Inferior parietal cortex (tissue), 1 donor: ENCODE measurements at regions not wholly inside any gene's neighbourhood (a gene's known extent, or its start where the extent isn't known, plus 50 kb on each side); places are given as distances from the start of the nearest gene placed in this dataset.

Experiments used
- DNase-seq: peaks from one replicate; pipeline ENCODE4 v3.0.0-alpha.2; 2016; ENCODE audit errors: extremely low spot score

DNA sequence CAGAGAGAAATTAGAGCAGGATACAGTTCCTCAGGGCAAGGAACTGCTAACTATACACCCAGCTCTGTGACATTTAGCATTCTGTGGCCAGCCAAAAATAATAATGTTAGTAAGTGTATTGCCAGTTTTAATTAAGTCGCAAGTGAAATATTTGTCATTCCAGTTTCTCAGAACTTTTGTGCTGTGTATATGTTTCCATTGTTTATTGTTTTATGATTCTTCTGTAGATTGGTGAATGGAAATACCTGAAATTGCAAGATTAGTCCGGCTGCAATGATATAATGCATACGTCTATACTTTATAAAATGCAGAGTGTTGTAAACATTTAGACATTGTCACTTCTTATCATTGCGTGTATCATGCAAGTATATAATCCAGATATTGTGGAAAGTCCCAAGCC is 351.3 kb upstream of the GRM7 start:
- DNase-seq = no peak

DNA sequence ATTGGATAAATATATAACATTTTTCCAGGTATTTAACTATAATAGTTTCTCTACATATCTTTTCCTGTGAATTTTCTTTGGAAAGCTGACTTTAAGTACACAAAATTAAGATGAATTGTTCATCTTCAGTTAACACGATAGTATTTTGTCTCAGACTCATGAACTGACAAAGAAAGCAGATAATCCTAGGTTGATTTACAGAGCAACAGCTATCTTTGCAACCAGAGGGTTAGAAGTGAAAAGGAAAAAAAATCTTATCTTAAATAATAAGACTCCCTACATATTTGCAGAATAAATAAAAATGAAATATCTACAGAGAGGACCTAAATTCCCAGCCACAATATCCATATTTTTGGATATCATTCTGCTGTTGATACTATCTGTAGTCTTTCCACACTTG is 350.2 kb upstream of the GRM7 start:
- DNase-seq = no peak

DNA sequence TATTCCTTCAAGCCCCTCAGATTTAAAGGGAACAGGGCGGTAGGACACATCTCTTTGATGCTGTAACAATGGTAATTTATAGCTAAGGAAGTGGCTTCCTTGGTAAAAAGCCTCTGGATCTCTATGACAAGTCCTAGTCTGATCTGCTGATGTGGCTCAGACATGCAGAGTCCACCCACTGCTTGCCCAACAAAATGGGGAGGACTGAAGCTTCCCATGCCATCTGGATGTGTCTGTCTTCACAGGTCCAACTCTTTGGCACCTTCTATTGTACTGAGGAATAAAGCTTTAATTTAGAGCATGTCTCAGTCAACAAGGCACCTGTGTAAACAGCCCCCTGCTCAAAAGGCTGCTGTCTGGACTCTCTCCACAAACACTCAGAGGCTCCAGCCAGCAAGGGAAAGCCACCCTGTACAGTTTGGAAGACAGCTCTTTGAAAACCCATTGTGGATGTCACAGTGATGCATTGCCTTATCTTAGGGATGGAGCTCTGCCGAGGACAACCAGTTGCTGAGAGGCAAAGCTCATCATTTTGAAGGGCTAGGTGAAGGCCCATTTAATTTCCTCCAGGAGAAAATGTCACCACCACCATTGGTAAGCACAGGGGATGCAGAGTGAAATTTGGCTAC is 348.6 kb upstream of the GRM7 start:
- no peak for DNase-seq

DNA sequence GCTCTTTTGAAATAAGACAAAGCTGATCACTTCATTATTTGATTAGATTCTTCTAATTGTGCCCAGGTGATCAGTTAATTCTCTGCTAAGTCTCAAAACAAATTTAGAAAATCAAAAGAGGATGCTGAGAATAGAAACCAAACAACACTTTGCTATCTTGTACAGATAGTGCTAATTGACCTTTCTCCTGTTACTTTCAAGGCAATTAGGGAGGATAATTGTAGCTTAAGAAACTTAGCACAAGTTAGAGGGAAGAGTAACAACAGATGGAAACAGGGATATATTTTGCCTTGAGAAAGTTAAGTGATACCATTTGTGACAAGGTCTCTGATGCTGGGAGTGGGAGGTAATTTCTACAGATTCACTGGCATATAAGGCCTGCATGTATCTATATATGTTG is 344.8 kb upstream of the GRM7 start:
- no peak for DNase-seq

DNA sequence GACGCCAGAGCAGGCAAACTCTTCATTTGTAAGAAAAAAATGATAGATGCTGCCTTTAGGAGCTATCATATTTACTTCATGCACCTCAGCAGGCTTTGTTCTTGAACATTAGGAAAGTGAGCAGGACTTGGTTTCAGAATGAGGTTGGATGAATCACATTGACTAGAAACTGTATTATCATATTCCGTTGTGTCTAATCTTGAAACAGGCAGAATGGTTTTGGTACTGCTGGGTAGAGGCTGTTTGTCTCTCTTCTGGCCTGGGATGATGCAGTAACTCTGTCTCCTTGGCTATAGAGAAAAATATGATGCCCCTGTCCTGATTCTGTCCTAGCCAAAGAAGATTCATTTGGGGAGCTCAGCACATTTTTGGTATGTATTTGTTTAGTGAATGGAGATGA is 344.2 kb upstream of the GRM7 start:
- no peak for DNase-seq

DNA sequence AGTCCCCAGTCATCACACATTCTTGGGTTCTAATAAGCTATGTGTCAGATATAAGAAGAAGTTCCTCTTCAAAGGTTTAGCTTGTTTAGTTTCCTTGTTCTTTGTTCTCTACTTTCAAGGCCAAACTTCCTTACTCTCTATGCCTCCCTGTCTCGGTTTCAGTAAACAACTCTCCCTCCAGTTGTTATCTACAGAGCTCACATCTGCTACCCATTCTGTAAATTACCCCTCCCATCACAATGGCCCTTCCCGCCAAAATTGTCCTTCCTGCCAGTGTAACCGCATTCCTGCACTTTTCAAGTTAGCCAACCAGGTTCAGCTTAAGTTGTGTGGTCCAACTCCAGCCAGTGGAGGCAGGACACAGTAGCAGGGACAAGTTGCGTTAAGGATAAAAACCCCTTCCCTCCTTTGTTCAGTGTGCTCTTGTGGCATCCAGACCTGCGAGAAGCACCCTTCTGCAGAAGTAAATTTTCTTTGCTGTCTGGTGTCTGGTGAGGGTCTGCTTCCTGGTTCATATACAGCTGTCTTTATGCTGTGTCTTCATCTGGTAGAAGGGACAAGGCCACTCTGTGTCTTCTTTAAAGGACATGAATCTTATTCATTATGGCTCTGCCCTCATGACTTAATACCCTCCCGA is 342.1 kb upstream of the GRM7 start:
- DNase-seq = peak; percentile 18

DNA sequence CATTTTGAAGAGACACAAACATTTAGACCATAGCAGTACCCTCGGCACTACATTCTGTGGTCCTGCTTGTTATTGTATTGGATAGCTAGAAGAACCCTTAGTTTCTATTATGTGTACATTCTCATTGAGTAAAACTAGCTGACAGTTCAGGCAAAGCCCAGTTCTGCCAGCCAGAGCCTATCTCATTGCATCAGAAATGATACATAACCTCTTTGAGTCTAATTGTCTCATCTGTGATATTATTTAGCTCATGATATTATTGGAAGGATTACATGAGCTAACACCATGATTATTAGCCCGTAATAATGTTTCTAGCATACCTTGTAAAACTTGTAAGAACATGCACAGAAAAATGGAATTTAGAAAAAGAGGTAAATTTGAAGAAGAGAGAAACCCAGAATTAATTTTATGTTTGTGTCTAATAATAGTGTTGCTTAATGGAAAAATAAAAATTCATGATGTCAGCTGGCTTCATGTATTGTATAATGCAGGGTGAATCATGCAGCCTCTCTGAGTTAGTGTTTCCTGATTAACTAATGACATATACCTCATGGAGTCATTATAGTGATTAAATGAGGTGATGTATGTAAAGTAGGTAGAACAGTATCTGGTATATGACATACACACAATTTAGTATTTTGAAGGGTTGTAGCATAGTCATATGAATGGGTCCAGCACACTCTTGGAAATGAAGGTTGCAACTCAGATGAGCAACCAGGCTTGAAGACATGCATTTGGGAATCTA is 339.4 kb upstream of the GRM7 start:
- no peak for DNase-seq

DNA sequence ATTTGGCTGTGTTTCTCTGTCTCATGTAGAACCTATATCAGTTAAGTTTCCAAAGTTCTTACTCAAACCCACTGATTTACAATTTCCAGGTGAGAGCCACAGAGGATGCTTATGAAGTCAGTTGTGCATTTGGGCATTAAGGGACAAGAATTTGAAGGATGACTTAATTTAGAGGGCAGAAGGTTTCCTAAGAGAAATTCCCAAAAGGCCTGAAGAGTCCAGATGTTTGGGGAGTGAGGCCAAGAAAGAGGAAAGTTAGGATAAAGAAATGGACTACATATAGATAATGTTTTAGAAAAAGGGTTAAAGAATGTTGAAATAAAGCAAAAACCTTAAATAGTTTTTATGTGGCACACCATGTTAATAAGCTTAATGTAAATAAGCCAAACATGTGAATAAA is 338.7 kb upstream of the GRM7 start:
- DNase-seq = no peak

DNA sequence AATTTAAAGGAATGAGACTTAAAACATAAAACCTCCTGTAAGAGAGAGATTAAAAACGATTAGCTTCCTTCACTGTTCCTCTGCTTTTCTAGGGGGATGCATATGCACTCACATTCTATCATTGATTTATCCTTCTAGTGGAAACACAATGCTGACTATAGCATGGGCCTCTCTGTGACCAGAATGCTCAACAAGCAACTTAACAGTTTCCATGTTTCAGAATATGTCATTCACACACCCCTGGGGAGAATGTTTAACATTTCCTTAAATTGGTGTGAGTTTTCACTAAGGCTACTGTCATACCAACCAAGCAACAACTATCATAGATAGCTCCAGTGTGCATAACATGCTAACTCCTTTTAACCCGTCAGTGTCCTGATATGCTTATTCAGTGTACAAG is 337.9 kb upstream of the GRM7 start:
- DNase-seq = no peak

DNA sequence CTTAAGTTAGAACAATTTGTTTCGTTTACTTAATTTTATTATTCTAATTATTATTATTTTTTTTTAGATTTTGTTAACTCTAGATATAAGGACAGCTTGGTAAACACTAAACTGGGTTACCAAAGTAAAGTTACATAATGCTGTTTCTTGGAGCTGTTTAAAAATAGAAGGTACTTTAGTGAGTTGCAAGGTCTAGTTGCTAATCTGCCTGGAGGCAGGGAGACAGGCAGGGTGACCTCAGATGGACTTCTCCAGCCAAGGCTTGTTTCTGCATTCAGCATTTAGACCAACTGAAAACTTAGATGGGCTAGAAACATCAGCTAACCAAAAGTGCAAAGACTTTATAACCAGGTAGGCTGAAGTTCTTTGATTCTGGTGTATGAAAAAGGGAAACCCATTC is 336.4 kb upstream of the GRM7 start:
- no peak for DNase-seq

DNA sequence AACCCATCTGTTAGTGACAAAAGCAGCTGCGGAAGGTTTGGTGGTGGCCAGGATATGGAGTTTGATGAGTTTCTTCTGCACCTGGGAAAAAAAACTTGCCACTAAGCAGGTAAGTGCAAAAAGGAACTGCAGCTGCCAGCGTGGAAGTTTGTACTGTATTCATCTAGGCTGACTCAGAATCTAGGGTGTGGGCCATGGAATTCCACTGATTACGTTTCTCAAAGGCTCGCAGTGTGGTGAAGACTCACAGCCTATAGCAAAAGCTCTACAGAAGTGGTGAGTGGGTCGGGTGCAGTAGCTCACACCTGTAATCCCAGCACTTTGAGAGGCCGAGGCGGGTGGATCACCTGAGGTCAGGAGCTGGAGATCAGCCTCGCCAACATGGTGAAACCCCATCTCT is 334.6 kb upstream of the GRM7 start:
- DNase-seq = no peak

DNA sequence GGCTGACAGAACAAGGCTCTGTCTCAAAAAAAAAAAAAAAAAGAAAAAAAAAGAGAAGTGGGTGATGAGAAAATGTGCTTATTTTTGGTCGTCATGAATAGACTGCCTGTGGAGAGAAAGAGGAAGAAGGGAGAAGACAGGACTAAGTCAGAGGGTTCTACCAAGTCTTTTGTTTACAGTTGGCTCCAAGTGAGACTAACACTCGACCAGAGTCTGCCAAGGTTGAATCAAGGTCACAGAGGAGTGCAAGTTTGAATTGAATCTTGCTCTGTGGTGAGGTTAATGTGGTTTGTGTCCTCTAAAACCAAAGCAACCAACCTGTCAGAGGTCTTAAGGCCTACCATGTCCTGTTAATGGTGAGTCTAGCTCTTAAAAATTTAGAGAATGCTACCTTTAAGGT is 334.1 kb upstream of the GRM7 start:
- DNase-seq = no peak

DNA sequence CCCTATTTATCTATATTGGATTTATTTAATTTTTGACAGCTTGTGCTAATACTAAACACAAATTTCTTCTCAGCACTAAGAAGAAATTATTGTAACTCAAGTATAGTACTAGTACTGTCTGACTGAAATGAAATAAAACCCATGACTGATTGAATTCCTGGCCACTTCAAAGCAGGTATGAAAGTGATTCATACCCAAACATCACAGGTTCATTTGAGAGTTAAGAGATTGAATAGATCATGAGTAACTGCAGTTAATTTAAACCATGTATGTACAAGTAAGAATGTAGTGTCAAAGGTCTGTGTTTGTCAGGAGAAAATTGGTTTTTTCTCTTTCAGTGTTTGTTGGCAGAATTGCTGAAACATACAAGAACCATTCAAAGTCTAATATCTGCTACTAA is 332.0 kb upstream of the GRM7 start:
- DNase-seq = no peak

DNA sequence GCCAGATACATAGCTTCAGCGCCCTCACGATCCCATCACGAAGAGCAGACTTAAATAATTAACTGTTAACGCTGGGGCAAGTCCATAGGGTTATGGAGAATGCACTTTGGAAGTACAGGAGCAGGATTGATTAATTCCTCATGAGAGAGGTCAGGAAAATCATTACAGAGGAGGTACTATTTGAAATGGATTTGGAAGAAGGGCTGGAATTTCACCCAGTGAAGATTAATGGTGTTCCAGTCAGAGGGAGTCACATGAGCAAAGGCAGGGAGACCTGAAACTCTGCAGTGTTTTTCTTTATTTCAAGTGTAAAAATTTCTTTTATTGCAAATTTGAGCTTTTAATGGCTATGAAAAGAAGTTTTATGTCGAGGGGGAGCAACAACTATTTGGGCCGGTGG is 329.8 kb upstream of the GRM7 start:
- no peak for DNase-seq

DNA sequence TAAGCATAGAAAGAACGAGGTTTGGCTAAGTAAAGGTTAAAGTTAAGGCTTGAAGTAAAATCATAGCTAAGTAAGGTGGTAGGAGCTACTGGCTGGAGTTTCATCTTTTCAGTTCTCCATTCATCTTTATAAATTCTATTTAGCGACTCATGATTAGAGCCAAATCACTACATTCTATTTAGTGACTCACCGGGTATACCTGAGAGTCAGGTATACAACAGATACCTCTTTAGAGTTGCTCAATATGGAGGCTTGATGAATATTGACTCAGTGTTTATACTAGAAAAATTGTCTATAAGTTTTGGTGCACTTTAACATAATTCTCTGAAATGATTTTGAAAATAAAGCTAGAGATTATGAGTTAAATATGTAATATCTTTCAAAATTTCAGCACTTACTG is 328.8 kb upstream of the GRM7 start:
- DNase-seq = no peak

DNA sequence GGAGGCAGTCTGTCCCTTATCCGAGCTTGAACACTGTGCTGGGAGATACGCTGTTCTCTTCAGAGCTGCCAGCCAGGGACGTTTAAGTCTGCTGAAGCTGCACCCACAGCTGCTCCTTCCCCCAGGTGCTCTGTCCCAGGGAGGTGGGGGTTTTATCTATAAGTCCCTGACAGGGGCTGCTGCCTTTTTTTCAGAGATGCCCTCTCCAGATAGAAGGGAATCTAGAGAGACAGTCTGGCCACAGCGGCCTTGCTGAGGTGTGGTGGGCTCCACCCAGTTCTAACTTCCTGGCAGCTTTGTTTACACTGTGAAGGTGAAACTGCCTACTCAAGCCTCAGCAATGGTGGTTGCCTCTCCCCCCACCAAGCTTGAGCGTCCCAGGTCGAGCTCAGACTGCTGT is 319.9 kb upstream of the GRM7 start:
- DNase-seq = no peak

DNA sequence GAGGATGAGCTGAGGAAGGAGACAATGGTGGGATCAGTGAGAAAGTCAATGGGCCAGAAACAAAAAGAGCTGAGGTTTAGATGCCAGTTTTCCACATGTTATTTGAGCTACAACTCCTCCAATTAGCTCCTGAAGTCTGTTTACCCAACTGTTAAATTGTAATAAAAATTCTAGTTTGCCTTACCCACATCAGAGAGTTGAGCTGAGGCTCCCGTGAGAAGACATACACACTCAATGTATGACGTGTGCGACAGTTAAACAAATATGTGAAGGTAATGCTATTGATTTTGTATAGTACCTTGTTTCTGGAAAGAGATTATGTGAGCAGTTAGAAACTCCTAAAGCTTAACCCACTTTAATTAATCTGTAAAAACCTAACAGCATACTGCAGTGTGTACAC is 318.1 kb upstream of the GRM7 start:
- DNase-seq = no peak

DNA sequence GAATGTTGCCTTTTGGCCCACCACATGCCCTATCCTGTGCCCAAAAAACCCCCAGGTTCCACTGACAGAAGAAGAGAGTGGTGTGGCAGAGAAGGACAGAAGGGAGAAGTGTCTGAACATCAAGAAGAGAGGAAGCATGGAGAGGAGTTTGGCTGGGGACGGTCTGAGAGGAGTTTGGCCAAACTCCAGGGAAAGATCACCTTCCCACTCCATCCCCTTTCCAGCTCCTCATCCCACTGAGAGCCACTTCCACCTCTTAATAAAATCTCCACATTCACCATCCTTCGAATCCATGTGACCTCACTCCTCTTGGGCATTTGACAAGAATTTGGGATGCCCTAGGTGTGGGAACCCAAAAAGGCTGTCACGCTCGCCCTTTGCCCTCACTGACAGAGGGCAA is 311.6 kb upstream of the GRM7 start:
- no peak for DNase-seq

DNA sequence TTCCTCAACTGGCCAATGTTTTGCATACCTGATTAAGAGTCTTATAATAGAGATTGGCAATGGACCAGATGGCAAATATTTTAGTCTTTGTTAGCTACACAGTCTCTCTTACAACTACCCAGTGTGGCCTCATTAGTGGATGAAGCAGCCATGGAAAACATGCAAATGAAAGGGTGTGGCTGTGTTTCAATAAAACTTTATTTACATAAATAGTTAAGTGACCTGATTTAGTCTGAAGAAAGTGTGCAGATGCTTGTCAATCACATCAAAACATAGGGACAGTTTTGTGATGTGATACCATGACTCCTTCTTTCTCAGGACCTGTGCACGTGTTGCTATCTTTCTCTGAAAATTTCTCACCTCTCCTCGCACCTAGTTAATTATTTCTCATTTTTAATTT is 309.8 kb upstream of the GRM7 start:
- no peak for DNase-seq

DNA sequence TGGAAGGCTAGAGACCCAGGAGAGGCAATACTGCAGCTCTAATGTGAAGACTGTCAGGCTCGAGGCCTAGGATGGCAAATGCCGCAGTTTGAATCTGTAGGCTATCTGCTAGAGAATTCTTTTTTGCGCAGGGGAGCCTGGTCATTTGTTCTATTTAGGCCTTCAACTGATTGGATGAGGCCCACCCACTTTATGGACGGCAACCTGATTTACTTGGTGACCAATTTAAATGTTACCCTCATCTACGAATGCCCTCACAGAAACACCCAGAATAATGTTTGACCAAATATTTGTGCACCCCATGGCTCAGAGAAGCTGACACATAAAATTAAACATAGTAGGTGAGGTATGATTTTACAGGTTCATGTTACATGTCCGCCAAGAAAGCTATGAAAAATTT is 300.7 kb upstream of the GRM7 start:
- DNase-seq = no peak

DNA sequence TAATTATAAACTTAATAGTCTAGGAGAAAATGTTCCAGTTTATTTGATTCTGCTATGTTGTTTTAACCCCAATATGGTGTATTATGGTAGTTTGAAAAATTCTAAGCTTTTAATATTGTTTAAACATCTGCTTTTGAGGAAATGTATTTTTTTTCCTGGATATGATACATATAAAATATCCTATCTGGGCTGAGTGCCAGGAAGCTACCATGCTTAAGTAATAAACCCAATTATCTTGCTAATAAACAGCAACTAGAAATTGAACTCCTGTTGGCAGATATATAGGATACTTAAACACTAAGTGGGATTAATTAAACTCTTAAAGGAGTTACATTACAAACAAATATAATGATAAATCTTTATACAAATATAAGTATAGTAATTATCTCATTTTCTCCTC is 293.7 kb upstream of the GRM7 start:
- DNase-seq = no peak

DNA sequence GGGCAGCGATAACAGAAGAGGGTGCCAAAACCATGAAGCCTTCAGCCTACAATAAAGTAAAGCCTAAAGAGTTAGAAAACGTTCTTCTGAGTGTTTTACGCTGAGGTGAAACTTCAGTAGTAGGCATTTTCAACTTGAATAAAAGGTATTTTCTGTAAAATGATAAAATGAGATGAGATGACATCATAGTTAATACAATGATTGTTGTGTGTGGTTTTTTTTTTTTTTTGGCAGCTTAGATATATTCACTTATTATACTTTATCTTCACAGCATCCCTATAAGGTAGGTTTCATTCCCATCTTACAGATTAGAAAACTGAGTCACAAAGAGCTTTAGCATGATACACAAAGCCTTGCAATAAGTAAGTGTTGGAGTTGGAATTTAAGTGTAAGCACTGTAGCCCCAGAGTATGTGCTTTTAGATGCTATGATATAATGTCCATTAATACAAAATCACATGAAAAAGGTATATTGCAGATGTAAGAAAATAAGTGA is 291.9 kb upstream of the GRM7 start:
- no peak for DNase-seq

DNA sequence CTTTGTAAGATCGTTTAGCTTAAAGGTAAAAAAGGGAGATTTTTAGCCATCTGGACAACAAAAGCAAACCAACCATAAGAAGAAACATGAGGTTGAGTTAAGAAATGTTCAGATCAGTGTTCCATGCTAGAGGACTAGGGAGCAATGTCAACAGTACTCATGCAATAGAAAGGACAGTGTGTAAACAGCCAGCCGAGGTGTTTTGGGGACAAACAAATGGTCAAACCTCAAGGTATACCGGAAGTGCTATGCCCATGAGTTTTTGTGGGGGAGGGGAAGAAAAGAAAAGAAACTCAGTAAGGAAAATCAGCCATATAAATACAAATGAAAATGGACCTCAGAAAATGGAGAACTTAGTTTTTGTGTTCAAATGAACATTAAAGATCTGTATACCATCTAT is 289.5 kb upstream of the GRM7 start:
- DNase-seq = no peak
